Amniotic stem cell (primary cell): ENCODE measurements at regions not wholly inside any gene's neighbourhood (a gene's known extent, or its start where the extent isn't known, plus 50 kb on each side); places are given as distances from the start of the nearest gene placed in this dataset.

Experiments used
- DNase-seq: peaks from one replicate; lab custom pipeline; 2025; lab: John Stamatoyannopoulos, UW

DNA sequence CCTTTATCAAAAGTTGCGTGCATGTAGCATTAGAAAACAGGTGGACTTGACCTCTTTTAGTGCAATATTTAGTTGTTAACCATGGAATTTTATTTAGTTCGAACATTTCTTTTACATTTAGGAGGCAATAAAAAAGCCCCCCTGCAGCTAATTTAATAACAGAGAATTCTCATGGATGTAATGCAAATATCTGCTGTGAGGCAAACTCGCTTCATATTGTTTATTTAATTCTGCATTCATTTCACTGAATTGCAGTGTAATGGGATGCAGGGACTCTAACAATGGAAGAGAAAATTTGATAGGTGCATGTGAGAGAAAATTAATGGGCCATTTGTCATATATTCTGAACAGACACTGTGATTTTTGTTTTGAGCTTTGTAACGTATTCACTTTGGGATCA, 205.1 kb upstream of the CHD1 start:
- DNase-seq: no peak

DNA sequence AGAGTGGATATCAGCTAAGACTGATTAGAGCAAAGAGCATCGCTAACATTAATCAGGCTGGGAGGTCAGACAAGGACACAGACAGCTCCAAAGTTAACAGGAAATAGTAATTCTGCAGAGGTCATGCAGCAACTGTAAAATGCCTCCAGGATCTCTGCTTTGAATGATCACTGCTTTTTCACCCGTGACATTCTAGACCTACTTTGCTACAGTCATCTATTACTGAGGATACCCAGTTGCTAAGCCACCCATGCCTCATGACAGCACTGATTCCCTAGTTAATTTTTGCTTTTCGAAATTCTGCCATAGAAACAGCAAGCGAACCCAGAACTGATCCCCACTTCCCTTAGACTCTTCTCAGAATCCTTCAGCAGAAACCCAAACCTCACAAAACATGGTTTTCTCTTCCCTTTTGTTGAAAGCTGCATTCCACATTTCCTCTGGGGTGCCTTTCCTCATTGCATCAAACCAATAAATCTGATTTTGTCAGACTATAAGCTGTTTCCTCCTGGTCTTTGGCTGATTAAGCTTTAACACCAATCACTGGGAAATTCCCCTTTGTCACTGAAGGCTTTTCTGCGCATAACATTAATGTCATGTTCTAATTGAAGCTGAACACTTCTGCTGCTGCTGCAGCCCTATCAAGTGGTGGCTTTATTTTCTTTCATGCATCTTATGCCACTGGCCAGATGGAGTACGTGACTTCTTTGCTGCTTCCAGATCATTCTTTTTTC, 201.1 kb upstream of the CHD1 start:
- DNase-seq: no peak

DNA sequence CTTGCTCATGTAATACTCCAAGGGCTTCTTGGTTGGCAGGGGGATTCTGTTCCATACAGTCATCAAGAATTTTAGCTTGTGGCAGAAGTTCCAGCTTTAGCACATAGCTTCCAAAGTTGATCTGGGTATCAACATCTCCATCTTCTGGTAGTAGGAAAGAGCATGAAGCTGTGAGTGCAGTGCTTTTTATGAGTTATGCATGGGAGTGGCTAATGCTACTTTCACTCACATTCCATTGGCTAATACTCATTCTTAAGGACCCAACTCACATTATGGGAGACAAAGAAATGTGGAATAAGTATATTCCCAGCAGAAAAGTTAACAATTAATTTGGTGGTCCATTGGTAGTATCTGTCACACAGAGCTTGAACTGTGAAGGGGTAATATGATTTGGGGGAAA, 194.2 kb upstream of the CHD1 start:
- no peak for DNase-seq

DNA sequence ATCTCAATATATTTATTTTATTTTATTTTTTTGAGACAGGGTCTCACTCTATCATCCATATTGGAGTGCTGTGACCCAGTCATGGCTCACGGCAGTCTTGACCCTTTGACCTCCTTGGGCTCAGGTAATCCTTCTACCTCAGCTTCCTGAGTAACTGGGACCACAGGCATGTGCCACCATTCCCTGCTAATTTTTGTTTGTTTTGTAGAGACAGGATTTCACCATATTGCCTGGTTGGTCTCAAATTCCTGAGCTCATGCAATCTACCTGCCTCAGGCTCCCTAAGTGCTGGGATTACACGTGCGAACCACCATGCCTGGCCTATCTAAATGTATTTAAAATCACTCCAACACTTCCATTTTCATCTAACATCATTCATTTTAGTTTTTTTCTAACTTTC, 190.5 kb upstream of the CHD1 start:
- no peak for DNase-seq

DNA sequence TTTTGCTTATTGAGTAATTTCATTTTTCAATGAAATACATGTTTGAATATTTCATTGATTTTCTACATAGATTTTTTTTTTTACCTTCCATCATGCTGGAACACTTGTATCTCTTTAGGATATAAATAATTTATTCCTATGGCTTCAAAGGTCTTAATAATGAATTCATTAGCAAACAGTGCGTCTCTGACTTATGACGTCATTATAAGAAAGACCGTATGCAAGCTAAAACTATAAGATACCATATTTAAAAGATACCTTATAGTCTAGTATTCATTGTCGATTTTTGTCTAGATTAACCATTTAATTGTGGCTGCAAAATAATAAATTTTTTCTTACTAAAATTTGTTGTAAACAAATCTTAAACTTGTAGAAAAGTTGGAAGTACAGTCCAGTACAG, 187.7 kb upstream of the CHD1 start:
- no peak for DNase-seq

DNA sequence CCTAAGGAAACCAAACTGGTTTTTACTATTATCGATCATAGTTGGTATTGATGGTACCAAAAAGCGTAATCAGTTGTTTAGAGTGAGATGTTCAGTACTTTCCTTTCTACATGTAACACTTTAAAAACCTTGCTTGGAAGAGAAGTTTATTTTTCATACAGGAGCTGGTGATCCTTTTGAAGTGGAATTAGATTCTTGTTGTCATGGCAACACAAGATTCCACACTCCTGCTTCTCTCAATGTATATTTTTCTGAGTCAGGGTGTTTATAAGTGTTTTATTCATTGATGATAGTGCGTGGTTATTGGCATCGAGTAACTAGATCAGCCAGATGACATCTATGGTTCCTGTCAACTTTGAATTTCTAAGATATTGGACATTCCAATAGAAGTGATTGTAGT, 181.1 kb upstream of the CHD1 start:
- no peak for DNase-seq

DNA sequence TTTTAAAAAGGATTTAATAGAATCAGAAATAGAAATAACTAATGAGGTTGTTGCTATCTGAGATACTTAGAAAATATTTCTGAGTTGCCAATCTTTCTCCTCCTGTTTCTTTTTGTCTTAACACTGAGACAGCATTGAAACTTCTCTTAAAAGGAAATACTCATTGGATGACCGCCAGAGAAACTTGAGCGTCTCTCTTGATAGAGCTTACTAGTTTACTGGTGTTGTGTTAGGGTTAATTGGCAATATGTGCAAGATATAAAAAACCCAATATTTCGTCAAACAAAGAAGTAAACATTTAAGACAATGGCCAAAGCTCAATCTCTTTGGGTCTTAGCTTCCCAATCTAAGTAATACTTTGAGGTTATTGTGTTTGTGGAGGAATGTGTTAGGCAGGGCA, 176.4 kb upstream of the CHD1 start:
- no peak for DNase-seq

DNA sequence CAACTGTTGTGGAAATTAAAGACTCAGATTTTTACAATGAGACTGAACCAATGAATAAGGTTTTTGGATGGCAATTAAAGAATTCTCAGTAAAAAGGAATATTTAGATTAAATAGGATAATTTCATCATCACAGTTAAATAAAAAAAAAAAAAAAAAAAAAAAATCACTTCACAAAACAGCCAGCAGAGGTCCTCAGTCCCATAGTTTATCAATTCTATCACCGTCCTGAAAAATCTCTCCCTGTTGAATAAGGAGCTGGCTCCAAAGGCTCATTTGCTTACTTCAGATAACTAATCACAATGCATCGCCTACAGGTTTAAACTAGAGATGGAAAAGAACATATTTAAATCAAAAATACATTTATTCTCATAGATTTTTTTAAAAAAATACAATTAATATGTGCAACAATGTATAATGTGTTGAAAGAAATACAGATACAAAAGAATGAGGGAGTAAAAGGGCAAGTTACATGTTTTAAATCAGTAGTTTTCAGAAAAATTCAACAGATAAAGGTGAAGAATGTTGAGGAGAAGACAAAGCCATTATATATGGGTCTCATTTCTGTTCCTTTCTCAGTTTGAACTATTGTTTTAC, 175.8 kb upstream of the CHD1 start:
- no peak for DNase-seq

DNA sequence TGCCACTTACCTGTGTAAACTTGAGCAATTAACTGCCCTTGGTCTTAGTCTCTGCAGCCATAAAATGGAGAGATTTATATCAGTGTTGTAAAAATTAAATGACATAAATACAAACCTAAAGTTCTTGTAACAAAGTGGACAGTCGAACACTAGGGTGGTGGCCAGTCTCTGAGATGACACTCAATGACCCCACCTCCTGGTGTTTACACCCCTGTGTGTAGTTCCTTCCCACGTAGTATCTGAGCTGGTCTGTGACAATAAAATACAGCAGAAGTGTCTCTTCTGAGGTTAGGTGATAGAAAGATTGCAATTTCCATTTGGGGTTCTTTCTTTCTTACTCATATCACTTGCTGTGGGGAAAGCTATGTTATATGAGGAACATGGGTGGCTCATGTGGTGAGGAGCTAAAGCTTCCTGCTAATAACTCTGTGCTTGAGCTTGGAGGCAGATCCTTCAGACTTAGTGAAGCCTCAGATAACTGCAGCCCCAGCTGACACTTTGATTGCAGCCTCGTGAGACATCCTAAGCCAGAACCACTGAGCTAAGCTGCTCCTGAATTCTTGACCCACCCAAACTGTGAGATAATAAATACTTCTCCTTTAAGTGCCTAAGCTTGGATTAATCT, 173.4 kb upstream of the CHD1 start:
- no peak for DNase-seq

DNA sequence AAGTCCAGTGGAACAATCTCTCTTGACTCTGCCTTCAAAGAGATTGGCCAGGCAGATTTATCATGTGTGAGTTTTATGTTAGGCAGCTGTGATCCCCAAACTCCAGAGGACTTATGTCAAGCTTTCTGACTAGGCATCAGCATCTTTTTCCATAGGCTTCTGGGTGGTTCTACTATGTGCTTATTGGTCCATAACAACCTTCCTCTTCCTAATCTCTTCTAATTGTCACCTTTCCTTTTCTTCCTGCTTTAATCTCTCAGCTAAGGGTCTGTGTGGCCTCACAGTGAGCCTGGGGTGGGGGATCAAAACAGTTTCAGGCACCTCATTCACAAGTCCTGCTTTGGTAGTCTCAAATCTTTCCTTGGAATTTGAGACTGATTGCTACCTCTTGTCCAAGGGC, 170.9 kb upstream of the CHD1 start:
- DNase-seq: no peak

DNA sequence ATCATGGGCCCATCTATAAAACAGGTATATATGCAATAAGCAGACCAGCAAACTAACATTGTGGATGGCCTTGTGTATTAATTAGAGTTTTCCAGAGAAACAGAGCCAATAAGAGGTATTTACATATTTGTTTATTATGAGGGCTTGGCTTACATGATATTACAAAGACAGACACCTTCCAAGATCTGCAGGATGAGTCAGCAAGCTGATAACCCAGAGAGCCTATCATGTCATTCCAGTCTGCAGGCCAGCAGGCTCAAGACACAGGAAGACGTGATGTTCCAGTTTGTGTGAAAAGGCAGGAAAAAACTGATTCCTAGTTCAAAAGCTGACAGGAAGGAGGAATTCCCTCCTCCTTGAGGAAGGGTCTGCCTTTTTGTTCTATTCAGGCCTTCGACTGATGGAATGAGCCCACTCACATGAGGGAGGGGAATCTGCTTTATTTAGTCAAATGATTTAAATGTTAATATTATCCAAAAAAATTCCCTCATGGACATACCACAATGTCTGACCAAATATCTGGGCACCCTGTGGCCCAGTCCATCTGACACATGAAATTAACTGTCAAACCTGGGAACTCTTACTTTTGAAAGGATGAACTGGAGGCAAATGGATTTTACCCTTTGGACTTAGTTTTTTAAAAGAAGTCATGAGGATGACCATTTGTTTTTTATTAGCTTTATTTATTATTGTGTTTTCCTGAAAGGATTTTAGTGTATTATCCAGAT, 161.2 kb upstream of the CHD1 start:
- DNase-seq: no peak

DNA sequence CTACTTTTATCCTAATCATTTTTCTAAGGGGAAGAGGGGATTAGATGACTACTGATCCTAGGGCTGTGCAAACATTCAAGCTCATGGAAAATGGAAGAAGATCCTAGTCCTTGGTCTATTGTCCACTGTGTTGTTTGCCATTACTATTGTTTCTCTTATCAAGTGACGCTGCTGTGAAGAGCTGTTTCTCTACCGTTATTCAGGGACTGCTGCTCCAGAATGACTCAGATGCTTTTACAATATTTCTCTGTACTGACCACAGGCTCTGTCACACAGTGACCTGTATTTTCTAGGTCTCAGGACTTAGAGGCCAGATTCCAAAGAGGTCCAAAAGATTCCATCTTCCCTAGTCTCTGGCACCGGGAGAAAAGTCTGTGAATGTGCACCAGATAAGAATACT, 159.5 kb upstream of the CHD1 start:
- no peak for DNase-seq

DNA sequence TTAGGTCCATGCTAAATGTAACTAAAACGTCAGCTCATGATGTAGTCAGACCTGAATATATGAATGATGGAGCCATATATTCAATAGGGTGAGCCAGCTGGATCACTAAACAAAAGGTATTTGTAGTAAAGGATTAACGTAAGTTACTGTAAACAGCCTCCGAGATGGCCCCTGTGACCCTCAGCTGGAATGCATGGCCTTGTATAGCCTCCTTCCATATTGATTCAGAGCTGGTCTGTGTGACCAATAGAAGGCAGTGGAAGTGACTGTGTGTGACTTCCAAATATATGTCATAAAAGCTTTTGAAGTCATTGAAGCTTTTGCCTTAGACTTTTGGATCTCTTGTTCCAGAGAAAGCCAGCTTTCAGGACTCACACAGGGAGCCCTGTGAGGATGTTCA, 154.4 kb upstream of the CHD1 start:
- DNase-seq: no peak

DNA sequence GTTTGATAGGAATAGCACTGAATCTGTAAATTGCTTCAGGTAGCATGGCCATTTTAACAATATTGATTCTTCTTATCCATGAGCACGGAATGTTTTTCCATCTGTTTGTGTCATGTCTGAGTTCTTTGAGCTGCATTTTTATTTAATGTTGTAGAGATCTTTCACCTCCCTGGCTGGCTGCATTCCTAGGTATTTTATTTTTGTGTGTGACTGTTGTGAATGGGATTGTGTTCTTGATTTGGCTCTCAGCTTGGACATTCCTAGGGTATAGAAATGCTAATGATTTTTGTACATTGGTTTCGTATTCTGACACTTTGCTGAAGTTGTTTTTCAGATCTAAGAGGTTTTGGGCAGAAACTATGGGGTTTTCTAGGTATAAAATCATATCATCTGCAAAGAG, 152.9 kb upstream of the CHD1 start:
- no peak for DNase-seq

DNA sequence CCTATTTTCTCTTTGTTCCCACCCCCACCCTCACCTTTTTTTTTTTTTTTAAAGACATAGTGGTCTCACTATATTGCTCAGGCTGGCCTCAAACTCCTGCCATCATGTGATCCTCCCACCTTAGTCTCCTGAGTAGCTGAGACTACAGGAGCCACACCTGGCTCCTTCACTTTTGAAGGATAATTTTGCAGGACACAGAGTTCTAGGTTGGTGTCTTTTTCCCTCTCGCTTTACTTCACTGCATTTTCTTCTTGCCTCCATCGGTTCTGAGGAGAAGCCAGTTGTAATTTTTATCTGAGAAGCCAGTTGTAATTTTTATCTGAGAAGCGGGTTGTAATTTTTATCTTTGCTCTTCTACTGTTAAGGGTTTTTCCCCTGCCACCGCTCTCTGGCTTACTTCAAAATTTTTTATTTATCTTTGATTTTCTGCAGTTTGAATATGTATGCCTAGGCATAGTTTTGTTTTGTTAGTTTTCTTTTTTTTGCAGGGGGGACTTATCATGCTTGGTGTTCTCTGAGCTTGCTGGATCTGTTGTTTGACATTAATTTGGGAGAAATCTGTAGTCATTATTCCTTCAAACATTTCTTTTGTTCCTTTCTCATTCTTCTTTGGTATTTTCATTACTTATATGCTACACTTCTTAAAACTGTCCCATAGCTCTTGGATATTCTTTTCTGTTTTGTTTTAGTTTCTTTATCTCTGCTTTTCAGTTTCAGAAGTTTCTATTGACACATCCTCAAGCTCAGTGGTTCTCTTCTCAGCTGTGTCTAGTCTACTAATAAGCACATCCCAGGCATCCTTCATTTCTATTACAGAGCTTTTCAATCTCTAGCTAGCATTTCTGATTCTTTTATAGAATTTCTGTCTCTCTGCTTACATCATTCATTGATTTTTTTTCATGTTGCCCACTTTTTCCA, 148.2 kb upstream of the CHD1 start:
- no peak for DNase-seq

DNA sequence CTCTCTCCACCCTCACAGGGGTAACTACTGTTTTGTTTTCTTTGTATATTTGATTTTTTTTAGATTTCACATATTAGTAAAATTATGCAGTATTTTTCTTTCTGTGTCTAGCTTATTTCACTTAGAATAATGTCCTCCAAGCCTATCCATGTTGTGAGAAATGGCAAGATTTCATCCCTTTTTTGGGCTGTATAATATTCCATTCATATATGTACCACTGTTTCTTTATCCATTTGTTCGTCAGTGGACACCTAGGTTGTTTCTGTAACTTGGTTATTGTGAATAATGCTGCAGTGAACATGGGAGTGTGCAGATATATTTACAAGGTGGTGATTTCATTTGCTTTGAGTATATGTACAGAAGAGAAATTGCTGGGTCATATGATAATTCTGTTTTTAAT, 144.0 kb upstream of the CHD1 start:
- DNase-seq: no peak

DNA sequence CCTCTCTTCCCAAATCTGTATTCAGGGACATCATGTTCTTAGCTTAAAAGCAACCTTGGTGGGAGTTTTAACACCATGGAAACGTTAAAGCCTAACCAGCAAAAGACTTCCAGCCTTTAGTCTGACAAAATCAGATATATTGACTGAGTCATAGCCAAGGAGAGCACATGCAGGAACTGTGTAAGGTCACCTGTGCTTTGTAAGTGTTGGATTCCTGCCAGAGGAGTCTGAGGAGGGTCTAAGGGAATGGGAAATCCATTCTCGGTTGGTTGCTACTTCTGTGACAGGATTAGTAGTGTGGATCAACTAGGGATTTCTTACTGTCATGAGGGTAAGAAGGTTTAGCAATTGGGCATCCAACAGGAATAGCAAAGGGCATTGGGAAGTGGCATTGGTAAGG, 142.0 kb upstream of the CHD1 start:
- DNase-seq: no peak

DNA sequence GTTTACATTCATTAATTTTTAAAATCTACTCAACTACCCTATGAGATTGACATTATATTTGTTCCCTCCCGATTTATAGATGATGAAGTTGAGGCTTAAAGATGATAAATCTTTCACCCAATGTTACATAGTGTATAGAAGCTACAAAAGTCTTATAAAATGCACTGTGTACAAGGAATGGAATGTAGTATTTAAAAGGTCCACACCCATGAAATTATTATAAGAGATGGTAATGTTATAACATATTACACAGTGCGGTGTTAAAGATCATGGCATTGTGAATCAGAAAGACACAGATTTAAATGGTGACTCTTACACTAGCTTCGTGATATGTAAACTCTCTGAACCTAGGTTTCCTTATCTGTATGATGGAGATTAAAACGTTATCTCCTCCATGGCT, 141.6 kb upstream of the CHD1 start:
- DNase-seq: no peak

DNA sequence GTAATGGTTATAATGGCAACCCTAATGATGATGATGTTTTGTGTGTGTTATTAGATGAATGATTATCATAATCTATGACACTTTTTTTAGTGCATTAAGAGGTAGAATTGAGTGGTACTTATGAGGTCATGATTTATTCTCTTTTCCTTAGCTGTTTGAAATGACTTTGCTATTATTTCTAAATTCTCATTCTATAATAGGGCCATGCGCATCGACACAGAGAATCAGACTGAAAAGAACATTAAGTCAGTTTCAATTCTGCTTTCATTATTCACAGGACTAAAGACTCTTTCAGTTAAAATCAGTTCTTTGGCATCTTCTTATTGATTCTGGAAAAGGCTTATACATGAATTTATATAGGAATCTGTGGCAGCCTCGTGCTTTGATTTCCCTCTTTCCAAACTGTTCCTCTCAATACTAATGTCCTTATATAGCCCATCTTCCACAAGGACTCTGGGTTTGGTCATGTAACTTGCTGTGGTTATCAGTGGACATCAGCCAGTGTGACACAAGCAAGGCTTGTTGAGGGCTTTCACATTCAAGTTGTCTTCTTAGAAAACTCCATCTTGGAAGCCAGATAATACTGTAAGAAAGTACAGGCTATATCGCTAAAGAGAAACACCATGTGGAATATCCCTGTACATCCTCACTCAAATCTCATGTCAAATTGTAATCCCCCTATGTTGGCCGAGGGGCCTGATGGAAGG, 140.3 kb upstream of the CHD1 start:
- no peak for DNase-seq

DNA sequence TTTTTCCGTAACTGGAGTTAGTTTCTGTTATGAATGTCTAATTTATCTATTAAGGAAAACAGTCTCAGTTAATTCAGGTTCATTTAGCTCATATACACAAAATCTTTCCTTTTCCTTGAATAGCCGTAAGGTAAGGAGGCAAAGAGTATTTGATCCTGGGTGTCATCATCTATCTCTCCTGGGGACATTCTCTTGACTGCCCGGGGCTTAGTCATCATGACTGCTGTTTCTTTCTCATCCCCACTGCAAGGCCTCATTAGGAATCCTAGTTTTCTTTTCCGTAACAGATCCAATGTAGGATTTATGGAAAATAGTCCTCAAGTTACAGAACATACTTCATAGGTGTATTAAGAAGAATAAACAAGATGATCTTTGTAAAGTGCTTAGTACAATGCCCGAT, 134.9 kb upstream of the CHD1 start:
- DNase-seq: no peak

DNA sequence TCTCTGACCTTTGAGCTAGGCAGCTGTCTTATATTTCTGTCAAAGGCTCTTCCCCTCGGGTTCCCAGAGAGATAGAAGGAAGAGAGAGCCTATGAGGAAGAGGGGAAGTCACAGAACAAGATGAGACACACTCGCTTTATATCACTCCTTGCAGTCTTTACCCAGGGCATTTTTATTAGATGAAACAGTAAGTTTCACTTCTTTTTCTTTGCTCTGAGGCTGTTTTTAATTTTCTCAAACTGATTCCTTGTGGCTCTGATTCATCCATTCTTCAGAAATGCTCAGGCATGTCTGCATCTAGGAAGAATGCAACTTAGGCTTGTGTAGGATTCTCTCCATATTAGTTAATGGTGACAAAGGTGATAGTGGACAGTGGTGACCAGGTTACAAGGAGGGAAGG, 132.9 kb upstream of the CHD1 start:
- peak; percentile 41 for DNase-seq
